GM11168 (cell line): ENCODE measurements at regions not wholly inside any gene's neighbourhood (a gene's known extent, or its start where the extent isn't known, plus 50 kb on each side); places are given as distances from the start of the nearest gene placed in this dataset.
"Not testable (repeated sequence)": the region's sequence is repeated elsewhere in the genome, so short reads cannot be mapped to it uniquely, and the experiment has no call there.

Experiments
- in situ Hi-C: fragments of 300-500 bp; cut with MboI; formaldehyde crosslinking; loops from one replicate; pipeline ENCODE4 v1.12.0; 2022; ENCODE audit warnings: low sequenced_read_pairs; ENCODE audit not compliant: unreplicated experiment

- in situ Hi-C loops: no loop called here
Observed at GRCh38 chr9:89941875-89942274, 337.1 kb downstream of the GADD45G start.

GRCh38 chr9:89942643-89943042 is 337.8 kb downstream of the GADD45G start:
- in situ Hi-C loops: no loop called here

GRCh38 chr9:89943309-89943708 is 338.5 kb downstream of the GADD45G start:
- in situ Hi-C loops: no loop called here

GRCh38 chr9:89943728-89944127 is 338.9 kb downstream of the GADD45G start:
- in situ Hi-C loops: no loop called here

- in situ Hi-C loops: no loop called here
Observed at GRCh38 chr9:89945133-89945532, 340.3 kb downstream of the GADD45G start.

- in situ Hi-C loops: no loop called here
Observed at GRCh38 chr9:89946741-89947140, 341.9 kb downstream of the GADD45G start.

- in situ Hi-C loops: no loop called here
Observed at GRCh38 chr9:89949111-89949510, 344.3 kb downstream of the GADD45G start.

- in situ Hi-C loops: no loop called here
Observed at GRCh38 chr9:89951675-89952074, 346.9 kb downstream of the GADD45G start.

GRCh38 chr9:89952401-89952800 is 347.6 kb downstream of the GADD45G start:
- in situ Hi-C loops: no loop called here

- in situ Hi-C loops: not testable (repeated sequence)
Observed at GRCh38 chr9:89953263-89953662, 348.5 kb downstream of the GADD45G start.

- in situ Hi-C loops: no loop called here
Observed at GRCh38 chr9:89953824-89954615, 349.2 kb downstream of the GADD45G start.

- in situ Hi-C loops: no loop called here
Observed at GRCh38 chr9:89955144-89955543, 350.3 kb downstream of the GADD45G start.

- in situ Hi-C loops: no loop called here
Observed at GRCh38 chr9:89955626-89956025, 350.8 kb downstream of the GADD45G start.

GRCh38 chr9:89956331-89956730 is 351.5 kb downstream of the GADD45G start:
- in situ Hi-C loops: no loop called here

- in situ Hi-C loops: no loop called here
Observed at GRCh38 chr9:89956907-89957306, 352.1 kb downstream of the GADD45G start.

- in situ Hi-C loops: no loop called here
Observed at GRCh38 chr9:89958086-89958485, 353.3 kb downstream of the GADD45G start.

- in situ Hi-C loops: no loop called here
Observed at GRCh38 chr9:89961616-89962341, 357.0 kb downstream of the GADD45G start.

- in situ Hi-C loops: no loop called here
Observed at GRCh38 chr9:89963280-89963679, 358.5 kb downstream of the GADD45G start.

GRCh38 chr9:89967527-89967926 is 362.7 kb downstream of the GADD45G start:
- in situ Hi-C loops: no loop called here

- in situ Hi-C loops: no loop called here
Observed at GRCh38 chr9:89969156-89969675, 364.4 kb downstream of the GADD45G start.

- in situ Hi-C loops: no loop called here
Observed at GRCh38 chr9:89969881-89970639, 365.2 kb downstream of the GADD45G start.
